OCI-LY7 (cell line): ENCODE measurements at regions not wholly inside any gene's neighbourhood (a gene's known extent, or its start where the extent isn't known, plus 50 kb on each side); places are given as distances from the start of the nearest gene placed in this dataset.

ENCODE experiments used
- BruUV-seq: library from RNA; stranded (reverse); fragments of 400-500 nt; replicated peaks from 2 replicates; lab custom pipeline; 2021; lab: Mats Ljungman, UMichigan
- CTCF ChIA-PET: fragments of 300-600 bp; sonication (Branson Sonifier 250); formaldehyde crosslinking; loops from one replicate; lab custom pipeline; 2022; ENCODE audit warnings: antibody characterized with exemption; ENCODE audit not compliant: unreplicated experiment; lab: Charles Lee
- POLR2A ChIA-PET: fragments of 300-600 bp; sonication (Branson Sonifier 250); formaldehyde crosslinking; loops from one replicate; lab custom pipeline; 2022; ENCODE audit warnings: antibody characterized with exemption; lab: Charles Lee
- DNase-seq: peaks from one replicate; pipeline ENCODE4 v3.0.0-alpha.2; 2015; ENCODE audit warnings: low spot score
- H2AFZ ChIP-seq: fragments of 200-600 bp; sonication (generic), shearing (Covaris generic); 2 replicates; pipeline ENCODE4 v1.6.1; 2014; ENCODE audit warnings: mild to moderate bottlenecking, antibody characterized with exemption, low read length, moderate library complexity
- H3K27ac ChIP-seq: fragments of 200-600 bp; sonication (generic); 2 replicates; pipeline ENCODE4 v1.5.1; 2014; ENCODE audit warnings: mixed run types, low read depth, mild to moderate bottlenecking, moderate library complexity, low read length, inconsistent platforms; ENCODE audit not compliant: poor library complexity, severe bottlenecking
- H3K36me3 ChIP-seq: fragments of 200-600 bp; sonication (generic); 2 replicates; pipeline ENCODE4 v1.6.1; 2014; ENCODE audit warnings: mild to moderate bottlenecking, antibody characterized with exemption, low read length, moderate library complexity, mixed read lengths; ENCODE audit not compliant: insufficient read depth
- H3K4me1 ChIP-seq: fragments of 200-600 bp; sonication (generic); 2 replicates; pipeline ENCODE4 v1.5.1; 2014; ENCODE audit warnings: mild to moderate bottlenecking, low read length; ENCODE audit not compliant: insufficient read depth, poor library complexity, severe bottlenecking
- H3K4me2 ChIP-seq: fragments of 200-600 bp; sonication (generic); 2 replicates; pipeline ENCODE4 v1.6.1; 2014; ENCODE audit warnings: mild to moderate bottlenecking, low read length
- H3K4me3 ChIP-seq: fragments of 200-600 bp; sonication (generic); 2 replicates; pipeline ENCODE4 v1.5.1; 2014; ENCODE audit warnings: mild to moderate bottlenecking, low read depth, low read length; ENCODE audit not compliant: poor library complexity, severe bottlenecking
- H3K79me2 ChIP-seq: fragments of 200-600 bp; sonication (generic); 2 replicates; pipeline ENCODE4 v1.6.1; 2016; ENCODE audit warnings: low read depth, mild to moderate bottlenecking, low read length, moderate library complexity, mixed read lengths; ENCODE audit not compliant: insufficient read depth
- H3K9me2 ChIP-seq: fragments of 200-600 bp; sonication (generic); 2 replicates; pipeline ENCODE4 v1.6.1; 2016; ENCODE audit warnings: mild to moderate bottlenecking, low read length, mixed read lengths; ENCODE audit not compliant: insufficient read depth
- H3K9me3 ChIP-seq: fragments of 200-600 bp; sonication (generic); 2 replicates; pipeline ENCODE4 v1.6.1; 2014; ENCODE audit warnings: mild to moderate bottlenecking, mixed run types, low read length, mixed read lengths
- H4K20me1 ChIP-seq: fragments of 200-600 bp; sonication (generic); 2 replicates; pipeline ENCODE4 v1.6.1; 2014; ENCODE audit warnings: mild to moderate bottlenecking, antibody characterized with exemption, low read length, moderate library complexity, mixed read lengths; ENCODE audit not compliant: insufficient read depth
- CTCF ChIP-seq: fragments of 200-600 bp; sonication (generic); conservative IDR thresholded peaks from 2 replicates; pipeline ENCODE4 v1.5.1; 2014; ENCODE audit warnings: mild to moderate bottlenecking, antibody characterized with exemption, low read length, moderate library complexity, mixed read lengths
- EZH2phosphoT487 ChIP-seq: fragments of 200-600 bp; sonication (generic); IDR thresholded peaks from 2 replicates; pipeline ENCODE4 v1.6.1; 2018; ENCODE audit warnings: low read depth, borderline replicate concordance, mild to moderate bottlenecking, mixed run types, antibody characterized with exemption, low read length, moderate library complexity, mixed read lengths
- intact Hi-C: fragments of 100-400 bp; cut with micrococcal nuclease; formaldehyde crosslinking; loops from one replicate; pipeline ENCODE4 v1.10.0; 2022; ENCODE audit not compliant: unreplicated experiment

- Histone ChIP-seq H3K9me2 (no peaks in the 10 kb centered on the region), H3K9me3 (no peaks in the 10 kb centered on the region), H3K4me3 (no peak overlapping the region), H3K27ac (no peak overlapping the region), H3K4me1 (no peaks in the 10 kb centered on the region), H4K20me1 (no peaks in the 10 kb centered on the region), H2AFZ (no peak overlapping the region), H3K4me2 (no peak overlapping the region), H3K79me2 (no peaks in the 10 kb centered on the region), H3K36me3 (no peaks in the 10 kb centered on the region)
- DNase-seq = peak; percentile 57
- no TSS peak for BruUV-seq
- TF ChIP-seq CTCF (peak; percentile 80), EZH2phosphoT487 (no peak)
- intact Hi-C loops = loop anchor here (2.0 kb wide), 1 partner anchor 1059 kb away; no protein-coding TSS in a partner anchor
- ChIA-PET CTCF (interaction anchor here (0.6 kb wide), 1 partner anchor 1107 kb away, joined by 3 read pairs; no protein-coding TSS in a partner anchor), POLR2A (interaction anchor here (0.5 kb wide), 1 partner anchor 1382 kb away, joined by 3 read pairs; no protein-coding TSS in a partner anchor)
Measured at GRCh38 chr6:18997375-18997826, 610.3 kb downstream of the RNF144B start.

- no peak for TF ChIP-seq EZH2phosphoT487
- TF ChIP-seq CTCF = no peak
- Histone ChIP-seq H3K27ac (no peak overlapping the region), H3K9me2 (no peaks in the 10 kb centered on the region), H4K20me1 (no peaks in the 10 kb centered on the region), H3K36me3 (no peaks in the 10 kb centered on the region), H3K79me2 (no peaks in the 10 kb centered on the region), H3K4me3 (no peak overlapping the region), H3K9me3 (no peaks in the 10 kb centered on the region), H2AFZ (no peak overlapping the region), H3K4me2 (no peak overlapping the region), H3K4me1 (no peaks in the 10 kb centered on the region)
- BruUV-seq = no TSS peak
- intact Hi-C loops = no loop called here
- DNase-seq = no peak
- POLR2A ChIA-PET = no interaction called here
- CTCF ChIA-PET = no interaction called here
Measured at GRCh38 chr6:19002976-19003560, 615.9 kb downstream of the RNF144B start.

- intact Hi-C loops = no loop called here
- H3K27ac ChIP-seq = no peak overlapping the region
- no peaks in the 10 kb centered on the region for H3K36me3 ChIP-seq
- BruUV-seq = no TSS peak
- no peaks in the 10 kb centered on the region for H3K9me2 ChIP-seq
- H3K79me2 ChIP-seq = no peaks in the 10 kb centered on the region
- H4K20me1 ChIP-seq = no peaks in the 10 kb centered on the region
- ChIA-PET CTCF (no interaction called here), POLR2A (no interaction called here)
- no peaks in the 10 kb centered on the region for H3K9me3 ChIP-seq
- DNase-seq = no peak
- no peak overlapping the region for H2AFZ ChIP-seq
- no peaks in the 10 kb centered on the region for H3K4me1 ChIP-seq
- TF ChIP-seq CTCF (no peak), EZH2phosphoT487 (no peak)
- no peak overlapping the region for H3K4me3 ChIP-seq
- H3K4me2 ChIP-seq = no peak overlapping the region
Measured at GRCh38 chr6:19004176-19004575, 617.0 kb downstream of the RNF144B start.
